ENCODE measurements at regions not wholly inside any gene's neighbourhood (a gene's known extent, or its start where the extent isn't known, plus 50 kb on each side); places are given as distances from the start of the nearest gene placed in this dataset.

DNA sequence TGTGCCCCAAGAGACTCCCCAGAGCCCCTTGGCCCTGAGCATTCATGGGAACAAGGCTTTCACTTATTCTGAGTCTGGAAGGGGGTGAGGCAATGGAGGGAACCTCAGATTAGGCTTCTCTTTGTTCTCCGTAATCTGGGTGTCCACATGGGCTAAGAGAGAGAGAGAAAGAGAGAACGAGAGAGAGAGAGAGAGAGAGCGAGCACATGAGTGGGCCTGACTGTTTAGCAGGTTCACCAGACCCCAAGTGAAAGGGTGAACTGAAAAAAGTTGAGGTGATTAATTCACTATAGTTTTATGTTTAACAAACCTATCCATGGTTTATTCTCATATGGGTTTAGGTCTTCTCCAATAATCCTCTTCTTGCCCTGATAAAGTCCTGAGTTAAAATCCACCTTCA is 183.4 kb upstream of the VASH1 start:
- Histone ChIP-seq H4K20me1 (replicated peaks; ENCODE audit: control insufficient read depth, extremely low read depth, insufficient read depth, low read length) (no peaks in the 10 kb centered on the region), H3K9ac (replicated peaks; ENCODE audit: extremely low read depth, insufficient read depth, low read length) (no peak overlapping the region), H3K36me3 (ENCODE audit: control insufficient read depth in 2 of 2, extremely low read depth in 1 of 2, insufficient read depth in 2 of 2, low read length in 2 of 2) (no peaks in the 10 kb centered on the region), H3K9me1 (replicated peaks; ENCODE audit: control insufficient read depth, extremely low read depth, insufficient read depth, low read length) (no peaks in the 10 kb centered on the region), H3K79me2 (ENCODE audit: control insufficient read depth, insufficient read depth, low read length) (no peaks in the 10 kb centered on the region), H2AFZ (ENCODE audit: low read depth, low read length) (no peak overlapping the region), H3K27ac (ENCODE audit: insufficient read depth, low read depth, low read length) (no peak overlapping the region), H3K4me1 (ENCODE audit: control insufficient read depth, extremely low read depth, insufficient read depth, low read length) (peaks cover 2% of the 10 kb centered on the region), H3K4me3 (replicated peaks in 1 of 3; ENCODE audit: insufficient read depth in 1 of 3, low read depth in 1 of 3, low read length in 3 of 3) (no peak overlapping the region), H3K9me3 (replicated peaks; ENCODE audit: control insufficient read depth, insufficient read depth, low read length) (no peaks in the 10 kb centered on the region), H3K27me3 (ENCODE audit: control insufficient read depth in 2 of 2, insufficient read depth in 2 of 2, low read length in 2 of 2) (no peaks in the 10 kb centered on the region), H3K4me2 (ENCODE audit: insufficient read depth, low read length) (no peak overlapping the region)
- dilution Hi-C loops (cut with MboI; ENCODE audit: extremely low pct_ligation_motif_present, low sequenced_read_pairs) (no loop called here), intact Hi-C loops (cut with micrococcal nuclease) (no loop called here)
- FAIRE-seq (no peak), DNase-seq (ENCODE audit: low read depth, low spot score) (no peak)
- BruUV-seq (replicated peaks): no TSS peak
- ChIA-PET POLR2A (no interaction called here), CTCF (no interaction called here)
- TF ChIP-seq, protein P1, sequence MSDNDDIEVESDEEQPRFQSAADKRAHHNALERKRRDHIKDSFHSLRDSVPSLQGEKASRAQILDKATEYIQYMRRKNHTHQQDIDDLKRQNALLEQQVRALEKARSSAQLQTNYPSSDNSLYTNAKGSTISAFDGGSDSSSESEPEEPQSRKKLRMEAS (IDR thresholded peaks at IDR 0.05; ENCODE audit: insufficient read depth, insufficient read length): no peak
- TF ChIP-seq JUN (IDR thresholded peaks at IDR 0.05; ENCODE audit: borderline replicate concordance, insufficient read depth, insufficient read length, low read depth) (no peak), GATA2 (IDR thresholded peaks at IDR 0.05; ENCODE audit: insufficient read depth, insufficient read length, low read depth, low read length) (no peak), POLR2A (IDR thresholded peaks at IDR 0.05; ENCODE audit: low read depth, low read length) (no peak), POLR2AphosphoS5 (IDR thresholded peaks at IDR 0.05; ENCODE audit: insufficient read depth, low read depth, low read length) (no peak), MYC (IDR thresholded peaks at IDR 0.05; ENCODE audit: low read depth, low read length) (no peak), FOS (IDR thresholded peaks at IDR 0.05; ENCODE audit: borderline replicate concordance, insufficient read depth, low read length) (no peak), EZH2 (IDR thresholded peaks at IDR 0.05; ENCODE audit: borderline replicate concordance, low read depth, low read length, severe bottlenecking) (no peak)
- TF ChIP-seq, protein P2, sequence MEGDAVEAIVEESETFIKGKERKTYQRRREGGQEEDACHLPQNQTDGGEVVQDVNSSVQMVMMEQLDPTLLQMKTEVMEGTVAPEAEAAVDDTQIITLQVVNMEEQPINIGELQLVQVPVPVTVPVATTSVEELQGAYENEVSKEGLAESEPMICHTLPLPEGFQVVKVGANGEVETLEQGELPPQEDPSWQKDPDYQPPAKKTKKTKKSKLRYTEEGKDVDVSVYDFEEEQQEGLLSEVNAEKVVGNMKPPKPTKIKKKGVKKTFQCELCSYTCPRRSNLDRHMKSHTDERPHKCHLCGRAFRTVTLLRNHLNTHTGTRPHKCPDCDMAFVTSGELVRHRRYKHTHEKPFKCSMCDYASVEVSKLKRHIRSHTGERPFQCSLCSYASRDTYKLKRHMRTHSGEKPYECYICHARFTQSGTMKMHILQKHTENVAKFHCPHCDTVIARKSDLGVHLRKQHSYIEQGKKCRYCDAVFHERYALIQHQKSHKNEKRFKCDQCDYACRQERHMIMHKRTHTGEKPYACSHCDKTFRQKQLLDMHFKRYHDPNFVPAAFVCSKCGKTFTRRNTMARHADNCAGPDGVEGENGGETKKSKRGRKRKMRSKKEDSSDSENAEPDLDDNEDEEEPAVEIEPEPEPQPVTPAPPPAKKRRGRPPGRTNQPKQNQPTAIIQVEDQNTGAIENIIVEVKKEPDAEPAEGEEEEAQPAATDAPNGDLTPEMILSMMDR (IDR thresholded peaks at IDR 0.05; ENCODE audit: extremely low read depth in 1 of 2, insufficient read depth in 1 of 2, low read depth in 1 of 2, low read length in 2 of 2): no peak
